H1 (cell line): ENCODE measurements at regions not wholly inside any gene's neighbourhood (a gene's known extent, or its start where the extent isn't known, plus 50 kb on each side); places are given as distances from the start of the nearest gene placed in this dataset.

Experiments
- CTCF ChIA-PET: fragments of 300-600 bp; sonication (Branson Sonifier 250); formaldehyde crosslinking; loops from one replicate; lab custom pipeline; 2021; ENCODE audit not compliant: partially characterized antibody; lab: Charles Lee
- POLR2A ChIA-PET: fragments of 300-600 bp; sonication (Branson Sonifier 250); formaldehyde crosslinking; loops from one replicate; lab custom pipeline; 2021; ENCODE audit warnings: inconsistent platforms; ENCODE audit not compliant: partially characterized antibody; lab: Charles Lee
- DNase-seq, 2 experiments: peaks; one replicate each; pipeline versions ENCODE4 v3.0.0 to v3.0.0-alpha.2; 2010 to 2022; ENCODE audit warnings: low spot score in 2 of 2, low read depth in 1 of 2, mixed read lengths in 1 of 2
- FAIRE-seq: peaks from 2 replicates; lab custom pipeline; 2011; peaks lifted over from hg19 to GRCh38; lab: Jason Lieb, UNC
- H2AFZ ChIP-seq: 2 replicates; pipeline ENCODE4 v1.8.1; 2012; ENCODE audit warnings: low read length, inconsistent platforms
- H2AK5ac ChIP-seq: 2 replicates; pipeline ENCODE4 v1.6.1; 2013; ENCODE audit warnings: low read depth, low read length
- H2BK120ac ChIP-seq: replicated peaks from 2 replicates; pipeline ENCODE3; 2013; ENCODE audit warnings: low read depth, low read length, inconsistent platforms
- H2BK12ac ChIP-seq: 2 replicates; pipeline ENCODE4 v1.6.1; 2013; ENCODE audit warnings: low read depth, low read length
- H2BK15ac ChIP-seq: 2 replicates; pipeline ENCODE4 v1.6.1; 2013; ENCODE audit warnings: low read length
- H2BK20ac ChIP-seq: 2 replicates; pipeline ENCODE4 v1.6.1; 2013; ENCODE audit warnings: low read length
- H2BK5ac ChIP-seq: 2 replicates; pipeline ENCODE4 v1.6.1; 2013; ENCODE audit warnings: low read depth, low read length
- H3K14ac ChIP-seq: 2 replicates; pipeline ENCODE4 v1.6.1; 2013; ENCODE audit warnings: inconsistent platforms; ENCODE audit not compliant: insufficient read length
- H3K18ac ChIP-seq: 2 replicates; pipeline ENCODE4 v1.6.1; 2013; ENCODE audit warnings: low read length; ENCODE audit errors: extremely low read depth
- H3K23ac ChIP-seq: 2 replicates; pipeline ENCODE4 v1.6.1; 2013; ENCODE audit warnings: inconsistent platforms; ENCODE audit not compliant: insufficient read length
- H3K23me2 ChIP-seq: 2 replicates; pipeline ENCODE4 v1.6.1; 2013; ENCODE audit warnings: low read depth, low read length
- H3K27ac ChIP-seq: 2 replicates; pipeline ENCODE4 v1.6.1; 2011; ENCODE audit warnings: low read depth, low read length, inconsistent platforms
- H3K27me3 ChIP-seq, 4 experiments: replicated peaks in 1 of 4; 1 replicate in 1 of 4; 2 replicates in 3 of 4; pipeline versions ENCODE4 v1.6.1 to v1.8.1; 2011 to 2013; ENCODE audit warnings: low read length in 3 of 4, mild to moderate bottlenecking in 3 of 4, inconsistent platforms in 2 of 4, mixed read lengths in 2 of 4, moderate library complexity in 1 of 4; ENCODE audit not compliant: control insufficient read depth in 3 of 4, insufficient read depth in 3 of 4; ENCODE audit errors: extremely low read depth in 1 of 4
- H3K36me3 ChIP-seq, 4 experiments: 2 replicates each; pipeline versions ENCODE4 v1.6.1 to v1.8.1; 2011 to 2013; ENCODE audit warnings: mild to moderate bottlenecking in 4 of 4, low read length in 3 of 4, moderate library complexity in 2 of 4, control low read depth in 1 of 4, inconsistent platforms in 1 of 4; ENCODE audit not compliant: insufficient read depth in 4 of 4, control insufficient read depth in 2 of 4
- H3K4ac ChIP-seq: replicated peaks from 2 replicates; pipeline ENCODE3; 2013; ENCODE audit warnings: low read length, low read depth, mixed read lengths, inconsistent platforms; ENCODE audit not compliant: insufficient read length
- H3K4me1 ChIP-seq, 4 experiments: replicated peaks in 1 of 4; 1 replicate in 1 of 4; 2 replicates in 3 of 4; pipeline versions ENCODE4 v1.6.1 to v1.8.1; 2011 to 2013; ENCODE audit warnings: low read length in 3 of 4, inconsistent platforms in 2 of 4, mixed read lengths in 1 of 4; ENCODE audit not compliant: insufficient read depth in 4 of 4, control insufficient read depth in 3 of 4
- H3K4me2 ChIP-seq, 2 experiments: 2 replicates each; pipeline versions ENCODE4 v1.6.1 to v1.8.1; 2011 to 2013; ENCODE audit warnings: low read depth in 2 of 2, low read length in 2 of 2, control low read depth in 1 of 2, inconsistent platforms in 1 of 2, mild to moderate bottlenecking in 1 of 2; ENCODE audit not compliant: insufficient read depth in 1 of 2
- H3K4me3 ChIP-seq, 4 experiments: fragments of 200-600, 300-600 bp in 1 of 4; sonication (generic), shearing (Covaris generic), sonication (Bioruptor Twin) in 1 of 4; 2 replicates each; pipeline versions ENCODE4 v1.5.1 to v1.8.1; 2011 to 2016; ENCODE audit warnings: low read length in 4 of 4, low read depth in 3 of 4, control low read depth in 2 of 4, inconsistent platforms in 2 of 4, mild to moderate bottlenecking in 2 of 4, mixed read lengths in 1 of 4, moderate library complexity in 1 of 4; ENCODE audit not compliant: insufficient read depth in 2 of 4; ENCODE audit errors: extremely low read depth in 1 of 4
- H3K56ac ChIP-seq: replicated peaks from 2 replicates; pipeline ENCODE3; 2013; ENCODE audit warnings: low read depth, mild to moderate bottlenecking, mixed read lengths, low read length, inconsistent platforms; ENCODE audit not compliant: insufficient read length
- H3K79me1 ChIP-seq: 2 replicates; pipeline ENCODE4 v1.6.1; 2013; ENCODE audit warnings: low read depth, low read length, control low read depth
- H3K79me2 ChIP-seq, 2 experiments: 2 replicates each; pipeline versions ENCODE4 v1.6.1 to v1.8.1; 2012 to 2013; ENCODE audit warnings: low read length in 2 of 2, mild to moderate bottlenecking in 2 of 2, inconsistent platforms in 1 of 2; ENCODE audit not compliant: insufficient read depth in 2 of 2, control insufficient read depth in 1 of 2
- H3K9ac ChIP-seq, 4 experiments: replicated peaks in 1 of 4; 1 replicate in 1 of 4; 2 replicates in 3 of 4; pipeline versions ENCODE4 v1.6.1 to v1.8.1; 2011 to 2013; ENCODE audit warnings: low read depth in 3 of 4, low read length in 3 of 4, control low read depth in 2 of 4, mild to moderate bottlenecking in 2 of 4, moderate library complexity in 2 of 4, inconsistent platforms in 1 of 4; ENCODE audit errors: extremely low read depth in 1 of 4
- H3K9me3 ChIP-seq, 2 experiments: 2 replicates each; pipeline versions ENCODE4 v1.6.1 to v1.8.1; 2012 to 2013; ENCODE audit warnings: mild to moderate bottlenecking in 2 of 2, moderate library complexity in 2 of 2, control low read depth in 1 of 2, inconsistent platforms in 1 of 2, low read depth in 1 of 2, low read length in 1 of 2, mixed read lengths in 1 of 2; ENCODE audit not compliant: insufficient read depth in 2 of 2
- H4K20me1 ChIP-seq, 2 experiments: replicated peaks in 1 of 2; 2 replicates each; pipeline versions ENCODE3 to v1.8.1; 2011 to 2013; ENCODE audit warnings: inconsistent platforms in 2 of 2, low read length in 2 of 2, mild to moderate bottlenecking in 1 of 2; ENCODE audit not compliant: insufficient read depth in 2 of 2, control insufficient read depth in 1 of 2
- H4K5ac ChIP-seq: 2 replicates; pipeline ENCODE4 v1.6.1; 2013; ENCODE audit warnings: low read length, low read depth, mixed read lengths, inconsistent platforms; ENCODE audit not compliant: insufficient read length
- H4K8ac ChIP-seq: 2 replicates; pipeline ENCODE4 v1.8.0; 2013; ENCODE audit warnings: mild to moderate bottlenecking, moderate library complexity, low read length, inconsistent platforms; ENCODE audit not compliant: insufficient read depth; ENCODE audit errors: extremely low read depth
- H4K91ac ChIP-seq: replicated peaks from 2 replicates; pipeline ENCODE3; 2013; ENCODE audit warnings: low read length, mixed read lengths, inconsistent platforms; ENCODE audit not compliant: insufficient read length
- BACH1 ChIP-seq: IDR thresholded peaks from 2 replicates; pipeline ENCODE4 v1.6.1; 2012; ENCODE audit warnings: low read length, improper control_type of control experiment
- CBX8 ChIP-seq: fragments of 300-800, 300-1000 bp; sonication (generic); IDR thresholded peaks from 2 replicates; pipeline ENCODE4 v1.7.1; 2016; ENCODE audit warnings: low read depth, low read length, borderline replicate concordance
- CEBPB ChIP-seq: IDR thresholded peaks from 2 replicates; pipeline ENCODE4 v1.6.1; 2012; ENCODE audit warnings: low read depth, low read length
- EGR1 ChIP-seq: IDR thresholded peaks from 2 replicates; pipeline ENCODE4 v1.6.1; 2011; ENCODE audit warnings: low read depth, low read length, borderline replicate concordance
- GABPA ChIP-seq: IDR thresholded peaks from 2 replicates; pipeline ENCODE4 v1.6.1; 2011; ENCODE audit warnings: mild to moderate bottlenecking, low read length, moderate library complexity, borderline replicate concordance; ENCODE audit not compliant: insufficient read depth
- GTF2F1 ChIP-seq: IDR thresholded peaks from 2 replicates; pipeline ENCODE4 v1.6.1; 2012; ENCODE audit warnings: low read depth, low read length, improper control_type of control experiment, borderline replicate concordance
- HDAC2 ChIP-seq, 2 experiments: fragments of 300-600 bp in 1 of 2; sonication (generic) in 1 of 2; IDR thresholded peaks; 2 replicates each; pipeline ENCODE4 v1.6.1; 2011 to 2012; ENCODE audit warnings: low read depth in 2 of 2, low read length in 2 of 2, mild to moderate bottlenecking in 2 of 2, moderate library complexity in 2 of 2, borderline replicate concordance in 1 of 2, inconsistent platforms in 1 of 2
- JUND ChIP-seq: IDR thresholded peaks from 2 replicates; pipeline ENCODE4 v1.6.1; 2011; ENCODE audit warnings: mild to moderate bottlenecking, improper control_type of control experiment, low read length
- KDM1A ChIP-seq: fragments of 200-600, 300-600 bp; sonication (generic); IDR thresholded peaks from 2 replicates; pipeline ENCODE4 v1.7.1; 2016; ENCODE audit warnings: mild to moderate bottlenecking, low read length, borderline replicate concordance
- NRF1 ChIP-seq: IDR thresholded peaks from 2 replicates; pipeline ENCODE4 v1.6.1; 2011; ENCODE audit warnings: mild to moderate bottlenecking, low read depth, low read length, improper control_type of control experiment
- POLR2AphosphoS5 ChIP-seq: IDR thresholded peaks from 2 replicates; pipeline ENCODE4 v1.6.1; 2011; ENCODE audit warnings: low read depth, low read length
- RFX5 ChIP-seq: IDR thresholded peaks from 2 replicates; pipeline ENCODE4 v1.6.1; 2011; ENCODE audit warnings: low read depth, low read length, improper control_type of control experiment, borderline replicate concordance
- SIN3A ChIP-seq, 2 experiments: IDR thresholded peaks in 1 of 2; conservative IDR thresholded peaks in 1 of 2; 2 replicates each; pipeline ENCODE4 v1.6.1; 2011 to 2012; ENCODE audit warnings: low read length in 2 of 2, improper control_type of control experiment in 1 of 2, low read depth in 1 of 2, mild to moderate bottlenecking in 1 of 2
- SRF ChIP-seq: IDR thresholded peaks from 2 replicates; pipeline ENCODE4 v1.6.1; 2011; ENCODE audit warnings: mild to moderate bottlenecking, low read depth, low read length, moderate library complexity
- TAF1 ChIP-seq: IDR thresholded peaks from 2 replicates; pipeline ENCODE4 v1.6.1; 2011; ENCODE audit warnings: mild to moderate bottlenecking, low read depth, low read length
- ZNF274 ChIP-seq: IDR thresholded peaks from 2 replicates; pipeline ENCODE4 v1.7.0; 2012; ENCODE audit warnings: low read length, borderline replicate concordance; ENCODE audit errors: extremely low read depth

DNA sequence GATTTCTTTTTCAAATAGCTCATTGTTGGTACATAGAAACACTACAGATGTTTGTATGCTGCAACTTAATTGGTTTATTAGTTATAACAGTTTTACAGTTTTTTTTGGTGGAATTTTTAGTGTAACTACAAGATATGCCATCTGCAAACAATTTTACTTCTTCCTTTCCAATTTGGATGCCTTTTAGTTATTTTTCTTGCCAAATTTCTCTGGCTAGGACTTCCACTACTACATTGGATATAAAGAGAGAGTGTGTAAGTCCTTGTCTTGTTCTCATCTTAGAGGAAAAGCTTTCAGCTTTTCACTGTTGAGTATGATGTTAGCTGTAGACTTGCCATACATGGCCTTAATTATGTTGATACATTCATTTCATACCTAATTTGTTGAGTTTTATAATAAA lies 143.6 kb upstream of the EOMES start:
- no peak overlapping the region for H2BK120ac ChIP-seq
- no peaks in the 10 kb centered on the region for H3K23me2 ChIP-seq
- no peaks in the 10 kb centered on the region for H3K79me1 ChIP-seq
- H3K18ac ChIP-seq: no peak overlapping the region
- H3K4me3 ChIP-seq: no peak overlapping the region
- H2AFZ ChIP-seq: no peak overlapping the region
- no peaks in the 10 kb centered on the region for H3K4me1 ChIP-seq
- no peak overlapping the region for H3K56ac ChIP-seq
- H4K5ac ChIP-seq: no peak overlapping the region
- ChIA-PET CTCF (no interaction called here), POLR2A (no interaction called here)
- no peaks in the 10 kb centered on the region for H3K9me3 ChIP-seq
- no peak overlapping the region for H3K23ac ChIP-seq
- H3K9ac ChIP-seq: no peak overlapping the region
- DNase-seq (no peak), FAIRE-seq (no peak)
- H2BK20ac ChIP-seq: no peak overlapping the region
- H3K4me2 ChIP-seq: no peak overlapping the region
- H2BK5ac ChIP-seq: no peak overlapping the region
- H3K79me2 ChIP-seq: no peaks in the 10 kb centered on the region
- H3K14ac ChIP-seq: no peak overlapping the region
- no peaks in the 10 kb centered on the region for H3K27me3 ChIP-seq
- no peak overlapping the region for H3K27ac ChIP-seq
- H4K91ac ChIP-seq: no peak overlapping the region
- H3K4ac ChIP-seq: no peak overlapping the region
- H3K36me3 ChIP-seq: no peaks in the 10 kb centered on the region
- no peak overlapping the region for H2AK5ac ChIP-seq
- H2BK12ac ChIP-seq: no peak overlapping the region
- H4K20me1 ChIP-seq: no peaks in the 10 kb centered on the region
- no peak overlapping the region for H4K8ac ChIP-seq
- no peak overlapping the region for H2BK15ac ChIP-seq
- TF ChIP-seq SIN3A (conservative IDR thresholded peaks at IDR 0.05 in 1 of 2, IDR thresholded peaks at IDR 0.05 in 1 of 2; ENCODE audit: low read depth in 1 of 2, low read length in 2 of 2) (no peak), BACH1 (no peak), CEBPB (no peak), ZNF274 (no peak), SRF (no peak), KDM1A (no peak), GTF2F1 (no peak), TAF1 (no peak), NRF1 (no peak), RFX5 (no peak), EGR1 (no peak), HDAC2 (IDR thresholded peaks at IDR 0.05; ENCODE audit: borderline replicate concordance in 1 of 2, low read depth in 2 of 2, low read length in 2 of 2) (no peak), GABPA (no peak), POLR2AphosphoS5 (no peak), JUND (no peak), CBX8 (no peak)
